K562 (cell line): ENCODE measurements at regions not wholly inside any gene's neighbourhood (a gene's known extent, or its start where the extent isn't known, plus 50 kb on each side); places are given as distances from the start of the nearest gene placed in this dataset.
A peak's percentile ranks its signal among the peaks of the same experiment; 100 is the strongest.

ENCODE experiments used
- CHD7 ChIP-seq: fragments of 200-600 bp; sonication (generic); IDR thresholded peaks from one replicate; pipeline ENCODE4 v1.6.1; 2012; ENCODE audit warnings: mild to moderate bottlenecking, low read depth, low read length, inconsistent platforms
- GMEB1 ChIP-seq: fragments of 250-450 bp; sonication (Bioruptor Pico); IDR thresholded peaks from 2 replicates; pipeline ENCODE4 v1.4.0; 2020; ENCODE audit warnings: mild to moderate bottlenecking
- MED1 ChIP-seq: sonication (generic); formaldehyde crosslinking; IDR thresholded peaks from 2 replicates; pipeline ENCODE4 v1.8.1; 2023; ENCODE audit warnings: missing genetic modification reagents, borderline replicate concordance
- MLLT1 ChIP-seq, 2 experiments: fragments of 450-650 bp; IDR thresholded peaks; 2 replicates each; pipeline ENCODE4 v1.6.1; 2016
- NFXL1 ChIP-seq: fragments of 450-650 bp; formaldehyde crosslinking; IDR thresholded peaks from 2 replicates; pipeline ENCODE4 v1.4.0; 2021; ENCODE audit warnings: mild to moderate bottlenecking
- RBFOX2 ChIP-seq: fragments of 200-400 bp; formaldehyde crosslinking; IDR thresholded peaks from 2 replicates; pipeline ENCODE4 v1.6.1; 2017; ENCODE audit warnings: low read depth, mild to moderate bottlenecking, low read length, moderate library complexity
- RBM39 ChIP-seq: fragments of 200-400 bp; formaldehyde crosslinking; optimal IDR thresholded peaks from 2 replicates; pipeline ENCODE3; 2018; ENCODE audit warnings: low read depth, low read length
- RNF219 ChIP-seq: fragments of 250-450 bp; sonication (Bioruptor Pico); IDR thresholded peaks from 2 replicates; pipeline ENCODE4 v1.5.0; 2022; ENCODE audit warnings: mild to moderate bottlenecking
- SOX6 ChIP-seq: fragments of 450-650 bp; IDR thresholded peaks from 2 replicates; pipeline ENCODE4 v1.6.1; 2014; ENCODE audit warnings: mild to moderate bottlenecking
- THAP7 ChIP-seq: fragments of 250-450 bp; sonication (Bioruptor Pico); IDR thresholded peaks from 2 replicates; pipeline ENCODE4 v1.5.0; 2021
- ZBED1 ChIP-seq: IDR thresholded peaks from 2 replicates; pipeline ENCODE4 v1.6.1; 2014
- ZNF41 ChIP-seq: fragments of 250-450 bp; sonication (Bioruptor Pico); conservative IDR thresholded peaks from 2 replicates; pipeline ENCODE4 v1.4.0; 2020; ENCODE audit warnings: mild to moderate bottlenecking

- TF ChIP-seq CHD7 (no peak), ZNF41 (CRISPR knock-in tag) (no peak), NFXL1 (CRISPR knock-in tag) (no peak), MLLT1 (IDR thresholded peaks at IDR 0.05) (no peak), THAP7 (no peak), RNF219 (CRISPR knock-in tag) (no peak), MED1 (CRISPR knock-in tag) (no peak), ZBED1 (no peak), SOX6 (peak; percentile 41), RBM39 (no peak), GMEB1 (CRISPR knock-in tag) (no peak), RBFOX2 (no peak)
Measured at GRCh38 chr9:38227061-38227540, 158.1 kb upstream of the SHB start (continued).
